H9 (cell line): ENCODE measurements at regions not wholly inside any gene's neighbourhood (a gene's known extent, or its start where the extent isn't known, plus 50 kb on each side); places are given as distances from the start of the nearest gene placed in this dataset.

ENCODE experiments used
- DNase-seq: peaks from one replicate; pipeline ENCODE4 v3.0.0-alpha.2; 2017
- H2AFZ ChIP-seq: one replicate; pipeline ENCODE4 v1.6.1; 2013; ENCODE audit warnings: mild to moderate bottlenecking, low read length, control low read depth, moderate library complexity
- H2AK5ac ChIP-seq: 2 replicates; pipeline ENCODE4 v1.6.1; 2013; ENCODE audit warnings: low read length, control low read depth, mixed read lengths; ENCODE audit not compliant: insufficient read length
- H2BK120ac ChIP-seq: one replicate; pipeline ENCODE4 v1.6.1; 2013; ENCODE audit warnings: low read depth, mild to moderate bottlenecking, low read length, control low read depth, inconsistent platforms; ENCODE audit not compliant: poor library complexity, severe bottlenecking
- H2BK12ac ChIP-seq: 2 replicates; pipeline ENCODE4 v1.6.1; 2013; ENCODE audit warnings: low read length, control low read depth, mixed read lengths, low read depth; ENCODE audit not compliant: insufficient read length
- H2BK15ac ChIP-seq: 2 replicates; pipeline ENCODE4 v1.6.1; 2013; ENCODE audit warnings: low read depth, low read length, control low read depth
- H2BK20ac ChIP-seq: one replicate; pipeline ENCODE4 v1.6.1; 2013; ENCODE audit warnings: low read depth, mild to moderate bottlenecking, low read length, control low read depth, inconsistent platforms; ENCODE audit not compliant: poor library complexity, severe bottlenecking
- H2BK5ac ChIP-seq: 2 replicates; pipeline ENCODE4 v1.6.1; 2013; ENCODE audit warnings: low read length, control low read depth, mixed read lengths; ENCODE audit not compliant: insufficient read length
- H3K14ac ChIP-seq: 2 replicates; pipeline ENCODE4 v1.6.1; 2013; ENCODE audit warnings: low read length, control low read depth; ENCODE audit not compliant: insufficient read depth
- H3K18ac ChIP-seq: 2 replicates; pipeline ENCODE4 v1.6.1; 2013; ENCODE audit warnings: low read depth, mild to moderate bottlenecking, mixed read lengths, low read length, control low read depth; ENCODE audit not compliant: insufficient read length
- H3K23ac ChIP-seq: 2 replicates; pipeline ENCODE4 v1.6.1; 2013; ENCODE audit warnings: low read length, control low read depth, mixed read lengths, low read depth; ENCODE audit not compliant: insufficient read length
- H3K23me2 ChIP-seq: 2 replicates; pipeline ENCODE4 v1.6.1; 2013; ENCODE audit warnings: low read depth, mild to moderate bottlenecking, mixed read lengths, low read length, control low read depth; ENCODE audit not compliant: insufficient read length, poor library complexity, severe bottlenecking
- H3K27ac ChIP-seq: 2 replicates; pipeline ENCODE4 v1.5.1; 2013; ENCODE audit warnings: low read length, control low read depth, mixed read lengths, low read depth; ENCODE audit not compliant: insufficient read length
- H3K27me3 ChIP-seq: 2 replicates; pipeline ENCODE4 v1.6.1; 2013; ENCODE audit warnings: low read length, control low read depth, inconsistent platforms; ENCODE audit not compliant: insufficient read depth
- H3K4ac ChIP-seq: 2 replicates; pipeline ENCODE4 v1.6.1; 2013; ENCODE audit warnings: low read depth, mild to moderate bottlenecking, control low read depth, inconsistent platforms, low read length, moderate library complexity
- H3K4me1 ChIP-seq: 2 replicates; pipeline ENCODE4 v1.6.1; 2013; ENCODE audit warnings: low read length, control low read depth, inconsistent platforms; ENCODE audit not compliant: insufficient read depth
- H3K4me2 ChIP-seq: 2 replicates; pipeline ENCODE4 v1.6.1; 2013; ENCODE audit warnings: low read length, control low read depth, mixed read lengths; ENCODE audit not compliant: insufficient read length, insufficient read depth
- H3K56ac ChIP-seq: 2 replicates; pipeline ENCODE4 v1.6.1; 2013; ENCODE audit warnings: low read depth, mild to moderate bottlenecking, mixed read lengths, low read length, control low read depth; ENCODE audit not compliant: insufficient read length
- H3K79me1 ChIP-seq: 2 replicates; pipeline ENCODE4 v1.6.1; 2013; ENCODE audit warnings: low read depth, mild to moderate bottlenecking, moderate library complexity, low read length, control low read depth, inconsistent platforms; ENCODE audit not compliant: insufficient read depth, poor library complexity, severe bottlenecking
- H3K79me2 ChIP-seq: 2 replicates; pipeline ENCODE4 v1.6.1; 2013; ENCODE audit warnings: low read length, control low read depth, inconsistent platforms; ENCODE audit not compliant: insufficient read depth
- H3K9ac ChIP-seq: 2 replicates; pipeline ENCODE4 v1.6.1; 2013; ENCODE audit warnings: low read length, control low read depth, mixed read lengths; ENCODE audit not compliant: insufficient read length; ENCODE audit errors: extremely low read depth
- H3K9me3 ChIP-seq: one replicate; pipeline ENCODE4 v1.6.1; 2013; ENCODE audit warnings: low read depth, low read length, inconsistent platforms; ENCODE audit not compliant: control insufficient read depth
- H3T11ph ChIP-seq: one replicate; pipeline ENCODE4 v1.6.1; 2013; ENCODE audit warnings: mild to moderate bottlenecking, low read length, control low read depth, inconsistent platforms
- H4K20me1 ChIP-seq: one replicate; pipeline ENCODE4 v1.6.1; 2013; ENCODE audit not compliant: control insufficient read depth, insufficient read length, insufficient read depth
- H4K5ac ChIP-seq: 2 replicates; pipeline ENCODE4 v1.6.1; 2013; ENCODE audit warnings: low read depth, mild to moderate bottlenecking, mixed read lengths, low read length, control low read depth; ENCODE audit not compliant: insufficient read length
- H4K8ac ChIP-seq: replicated peaks from 2 replicates; pipeline ENCODE4 v1.6.1; 2013; ENCODE audit warnings: low read length, control low read depth, mixed read lengths, low read depth; ENCODE audit not compliant: insufficient read length
- H4K91ac ChIP-seq: 2 replicates; pipeline ENCODE4 v1.6.1; 2013; ENCODE audit warnings: low read depth, mild to moderate bottlenecking, moderate library complexity, mixed read lengths, low read length, control low read depth; ENCODE audit not compliant: insufficient read length
- H3K27ac Mint-ChIP-seq, 3 experiments: 2 replicates in 2 of 3; 3 replicates in 1 of 3; pipeline ENCODE4 v1.8.0; 2020 to 2021; ENCODE audit warnings: mixed read lengths in 3 of 3, mild to moderate bottlenecking in 1 of 3, moderate library complexity in 1 of 3
- H3K27me3 Mint-ChIP-seq: 2 replicates; pipeline ENCODE4 v1.8.0; 2021; ENCODE audit warnings: low read depth, mild to moderate bottlenecking, moderate library complexity, mixed read lengths
- H3K36me3 Mint-ChIP-seq, 3 experiments: 2 replicates in 2 of 3; 3 replicates in 1 of 3; pipeline ENCODE4 v1.8.0; 2020 to 2021; ENCODE audit warnings: low read depth in 3 of 3, mixed read lengths in 3 of 3; ENCODE audit not compliant: insufficient read depth in 1 of 3
- H3K4me1 Mint-ChIP-seq, 2 experiments: 2 replicates each; pipeline ENCODE4 v1.8.0; 2020; ENCODE audit warnings: mixed read lengths in 2 of 2
- H3K4me3 Mint-ChIP-seq, 2 experiments: 2 replicates in 1 of 2; 3 replicates in 1 of 2; pipeline ENCODE4 v1.8.0; 2020 to 2021; ENCODE audit warnings: mild to moderate bottlenecking in 2 of 2, mixed read lengths in 2 of 2, moderate library complexity in 1 of 2
- H3K9me3 Mint-ChIP-seq, 2 experiments: 2 replicates in 1 of 2; 3 replicates in 1 of 2; pipeline ENCODE4 v1.8.0; 2020; ENCODE audit warnings: mild to moderate bottlenecking in 2 of 2, mixed read lengths in 2 of 2, moderate library complexity in 1 of 2
- WGBS: extraction: QIAGEN DNeasy Blood & Tissue Kit; methylation state at CpG from one replicate; pipeline ENCODE4 v1.1.7; 2013; ENCODE audit warnings: missing lambda C conversion rate, low lambda C conversion rate, mixed read lengths; ENCODE audit not compliant: insufficient read length; ENCODE audit errors: extremely low coverage; 5-methylcytosine and 5-hydroxymethylcytosine counted together
- TF ChIP-seq, protein P1 (sequence below): fragments of 200-600 bp; sonication (generic); conservative IDR thresholded peaks from 3 replicates; pipeline ENCODE4 v1.8.0; 2021; ENCODE audit warnings: antibody characterized with exemption, mild to moderate bottlenecking

DNA sequence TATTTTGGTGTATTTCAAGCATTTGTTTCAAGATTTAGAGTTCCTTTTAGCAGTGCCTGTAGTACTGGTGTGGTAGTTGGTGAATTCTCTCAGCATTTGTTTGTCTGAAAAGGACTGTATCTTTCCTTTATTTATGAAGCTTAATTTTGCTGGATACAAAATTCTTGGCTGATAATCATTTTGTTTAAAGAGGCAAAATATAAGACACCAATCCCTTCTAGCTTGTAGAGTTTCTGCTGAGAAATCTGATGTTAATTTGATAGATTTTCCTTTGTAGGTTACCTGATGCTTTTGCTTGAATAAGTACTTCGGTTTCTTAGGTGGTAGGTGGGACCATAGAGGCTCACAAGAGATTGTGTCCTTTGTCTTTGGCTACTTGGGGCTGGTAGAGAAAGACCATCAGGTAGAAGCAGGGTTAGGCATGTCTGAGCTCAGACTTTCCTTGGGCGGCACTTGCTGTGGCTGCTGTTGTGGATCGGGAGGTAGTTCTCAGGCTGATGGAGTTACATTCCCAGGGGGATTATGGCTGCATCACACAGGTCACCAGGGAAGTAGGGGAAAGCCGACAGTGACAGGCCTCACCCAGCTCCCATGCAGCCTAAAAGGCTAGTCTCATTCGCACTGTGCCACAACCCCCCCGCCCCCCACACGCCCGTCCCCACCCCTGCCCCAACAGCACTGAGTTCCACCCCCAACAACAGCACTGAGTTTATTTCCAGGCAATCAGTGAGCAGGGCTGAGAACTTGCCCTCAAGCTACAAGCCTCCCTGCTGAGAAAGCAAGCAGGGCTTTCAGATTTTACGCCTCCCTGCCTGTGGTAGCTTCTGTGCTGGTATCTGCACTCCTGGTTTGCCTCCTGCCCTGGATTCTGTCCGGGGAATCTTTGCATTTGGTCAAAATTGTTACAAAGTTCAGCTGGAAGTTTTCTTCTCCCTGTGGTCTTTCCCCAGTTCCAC lies 127.1 kb upstream of the GLRA1 start:
- Histone ChIP-seq H2BK5ac (no peak overlapping the region), H2BK120ac (no peak overlapping the region), H3K79me2 (no peaks in the 10 kb centered on the region), H3K23me2 (no peaks in the 10 kb centered on the region), H4K20me1 (no peaks in the 10 kb centered on the region), H2BK20ac (no peak overlapping the region), H3T11ph (no peak overlapping the region), H3K27me3 (no peaks in the 10 kb centered on the region), H4K91ac (no peak overlapping the region), H3K4ac (no peak overlapping the region), H3K79me1 (no peaks in the 10 kb centered on the region), H4K5ac (no peak overlapping the region), H3K4me1 (peaks cover 5% of the 10 kb centered on the region; the same call in 1 of the 2 replicates), H2AK5ac (no peak overlapping the region), H3K27ac (no peak overlapping the region), H3K18ac (no peak overlapping the region), H2BK12ac (no peak overlapping the region), H3K9ac (no peak overlapping the region), H3K4me2 (no peak overlapping the region), H3K23ac (no peak overlapping the region), H4K8ac (no peak overlapping the region), H3K9me3 (no peaks in the 10 kb centered on the region), H3K14ac (no peak overlapping the region), H2AFZ (no peak overlapping the region), H3K56ac (no peak overlapping the region), H2BK15ac (no peak overlapping the region)
- Mint-ChIP-seq H3K4me1 (peaks cover 19 to 20% of the 10 kb centered on the region in 2 experiments), H3K27ac (peak overlapping the region in 2 of 3 experiments; percentile 81; a peak in 4 of 7 replicates), H3K4me3 (no peak overlapping the region; a peak in 1 of 5 replicates), H3K27me3 (peaks cover 55% of the 10 kb centered on the region), H3K9me3 (peaks cover 8 to 15% of the 10 kb centered on the region in 2 experiments), H3K36me3 (peaks cover 0 to 9% (median 0%) of the 10 kb centered on the region in 3 experiments; a peak in 2 of 7 replicates)
- no CpG with 5 or more reads among the region's 10 CpGs for WGBS
- TF ChIP-seq, protein P1, sequence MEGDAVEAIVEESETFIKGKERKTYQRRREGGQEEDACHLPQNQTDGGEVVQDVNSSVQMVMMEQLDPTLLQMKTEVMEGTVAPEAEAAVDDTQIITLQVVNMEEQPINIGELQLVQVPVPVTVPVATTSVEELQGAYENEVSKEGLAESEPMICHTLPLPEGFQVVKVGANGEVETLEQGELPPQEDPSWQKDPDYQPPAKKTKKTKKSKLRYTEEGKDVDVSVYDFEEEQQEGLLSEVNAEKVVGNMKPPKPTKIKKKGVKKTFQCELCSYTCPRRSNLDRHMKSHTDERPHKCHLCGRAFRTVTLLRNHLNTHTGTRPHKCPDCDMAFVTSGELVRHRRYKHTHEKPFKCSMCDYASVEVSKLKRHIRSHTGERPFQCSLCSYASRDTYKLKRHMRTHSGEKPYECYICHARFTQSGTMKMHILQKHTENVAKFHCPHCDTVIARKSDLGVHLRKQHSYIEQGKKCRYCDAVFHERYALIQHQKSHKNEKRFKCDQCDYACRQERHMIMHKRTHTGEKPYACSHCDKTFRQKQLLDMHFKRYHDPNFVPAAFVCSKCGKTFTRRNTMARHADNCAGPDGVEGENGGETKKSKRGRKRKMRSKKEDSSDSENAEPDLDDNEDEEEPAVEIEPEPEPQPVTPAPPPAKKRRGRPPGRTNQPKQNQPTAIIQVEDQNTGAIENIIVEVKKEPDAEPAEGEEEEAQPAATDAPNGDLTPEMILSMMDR, result no peak
- DNase-seq, result peak; percentile 80
